Stimulated activated CD8-positive, alpha-beta memory T cell treated with anti-CD3 and anti-CD28 coated beads, Interleukin-15, amount 100 ng/mL, for 24 hours (primary cell): ENCODE measurements at regions not wholly inside any gene's neighbourhood (a gene's known extent, or its start where the extent isn't known, plus 50 kb on each side); places are given as distances from the start of the nearest gene placed in this dataset.
"Not testable (repeated sequence)": the region's sequence is repeated elsewhere in the genome, so short reads cannot be mapped to it uniquely, and the experiment has no call there.

Experiments used
- DNase-seq: peaks from one replicate; pipeline ENCODE4 v3.0.0-alpha.2; 2020; ENCODE audit warnings: low read depth

GRCh38 chr2:220347626-220348025 lies 720.2 kb downstream of the SLC4A3 start:
- no peak for DNase-seq

GRCh38 chr2:220348206-220348605 lies 720.8 kb downstream of the SLC4A3 start:
- DNase-seq, result no peak

GRCh38 chr2:220353897-220354296 lies 726.5 kb downstream of the SLC4A3 start:
- DNase-seq, result no peak

- DNase-seq, result no peak
These were observed 728.6 kb downstream of the SLC4A3 start for GRCh38 chr2:220356076-220356475.

GRCh38 chr2:220365023-220365422 lies 737.6 kb downstream of the SLC4A3 start:
- DNase-seq, result no peak

GRCh38 chr2:220366765-220367164 lies 739.3 kb downstream of the SLC4A3 start:
- no peak for DNase-seq

GRCh38 chr2:220370764-220371163 lies 743.3 kb downstream of the SLC4A3 start:
- no peak for DNase-seq

GRCh38 chr2:220371211-220371610 lies 743.8 kb downstream of the SLC4A3 start:
- DNase-seq, result no peak

GRCh38 chr2:220373878-220374277 lies 746.4 kb downstream of the SLC4A3 start:
- DNase-seq, result no peak

- DNase-seq, result no peak
These were observed 746.9 kb downstream of the SLC4A3 start for GRCh38 chr2:220374282-220374681.

- DNase-seq, result no peak
These were observed 750.2 kb downstream of the SLC4A3 start for GRCh38 chr2:220377482-220378155.

- not testable (repeated sequence) for DNase-seq
These were observed 760.3 kb downstream of the SLC4A3 start for GRCh38 chr2:220387758-220388157.

- DNase-seq, result no peak
These were observed 766.3 kb downstream of the SLC4A3 start for GRCh38 chr2:220393711-220394110.

GRCh38 chr2:220394433-220394832 lies 767.0 kb downstream of the SLC4A3 start:
- DNase-seq, result no peak

- no peak for DNase-seq
These were observed 768.9 kb downstream of the SLC4A3 start for GRCh38 chr2:220396287-220396686.

- DNase-seq, result no peak
These were observed 782.9 kb downstream of the SLC4A3 start for GRCh38 chr2:220410296-220410695.

- no peak for DNase-seq
These were observed 790.1 kb downstream of the SLC4A3 start for GRCh38 chr2:220417503-220417902.

- DNase-seq, result no peak
These were observed 792.2 kb downstream of the SLC4A3 start for GRCh38 chr2:220419647-220420046.

- DNase-seq, result no peak
These were observed 793.4 kb downstream of the SLC4A3 start for GRCh38 chr2:220420820-220421219.

- DNase-seq, result no peak
These were observed 795.2 kb downstream of the SLC4A3 start for GRCh38 chr2:220422676-220423075.

GRCh38 chr2:220424561-220424960 lies 797.1 kb downstream of the SLC4A3 start:
- DNase-seq, result no peak

- no peak for DNase-seq
These were observed 805.2 kb downstream of the SLC4A3 start for GRCh38 chr2:220432645-220433044.

GRCh38 chr2:220433131-220433530 lies 805.7 kb downstream of the SLC4A3 start:
- DNase-seq, result no peak

GRCh38 chr2:220434385-220434784 lies 807.0 kb downstream of the SLC4A3 start:
- DNase-seq, result no peak
